Fibroblast of skin of right quadriceps (primary cell): ENCODE measurements at regions not wholly inside any gene's neighbourhood (a gene's known extent, or its start where the extent isn't known, plus 50 kb on each side); places are given as distances from the start of the nearest gene placed in this dataset.
"Not testable (repeated sequence)": the region's sequence is repeated elsewhere in the genome, so short reads cannot be mapped to it uniquely, and the experiment has no call there.

ENCODE experiments used
- DNase-seq: peaks from one replicate; pipeline ENCODE4 v3.0.0-alpha.2; 2013

GRCh38 chr10:89954061-89954460 is 252.7 kb downstream of the KIF20B start:
- DNase-seq: no peak

GRCh38 chr10:89954787-89955566 is 253.6 kb downstream of the KIF20B start:
- DNase-seq: no peak

GRCh38 chr10:89959433-89960110 is 258.2 kb downstream of the KIF20B start:
- peak; percentile 19 for DNase-seq

GRCh38 chr10:89963451-89964102 is 262.2 kb downstream of the KIF20B start:
- DNase-seq: peak; percentile 56

GRCh38 chr10:89966211-89966610 is 264.8 kb downstream of the KIF20B start:
- DNase-seq: no peak

GRCh38 chr10:89973326-89973725 is 271.9 kb downstream of the KIF20B start:
- DNase-seq: no peak

- DNase-seq: no peak
Observed at GRCh38 chr10:89975071-89975470, 273.7 kb downstream of the KIF20B start.

GRCh38 chr10:89975771-89976170 is 274.4 kb downstream of the KIF20B start:
- no peak for DNase-seq

GRCh38 chr10:89978081-89978480 is 276.7 kb downstream of the KIF20B start:
- DNase-seq: no peak

- no peak for DNase-seq
Observed at GRCh38 chr10:89979726-89980125, 278.3 kb downstream of the KIF20B start.

- no peak for DNase-seq
Observed at GRCh38 chr10:89980166-89980565, 278.8 kb downstream of the KIF20B start.

GRCh38 chr10:89981891-89982290 is 280.5 kb downstream of the KIF20B start:
- DNase-seq: peak; percentile 12

- no peak for DNase-seq
Observed at GRCh38 chr10:89985446-89985845, 284.1 kb downstream of the KIF20B start.

- not testable (repeated sequence) for DNase-seq
Observed at GRCh38 chr10:89988361-89988760, 287.0 kb downstream of the KIF20B start.

- no peak for DNase-seq
Observed at GRCh38 chr10:89992575-89992974, 291.2 kb downstream of the KIF20B start.

- DNase-seq: peak; percentile 50
Observed at GRCh38 chr10:90007226-90007625, 305.8 kb downstream of the KIF20B start.

GRCh38 chr10:90011281-90011680 is 309.9 kb downstream of the KIF20B start:
- DNase-seq: not testable (repeated sequence)

GRCh38 chr10:90018819-90019218 is 317.4 kb downstream of the KIF20B start:
- DNase-seq: no peak

- no peak for DNase-seq
Observed at GRCh38 chr10:90020506-90020905, 319.1 kb downstream of the KIF20B start.

GRCh38 chr10:90023950-90024349 is 322.6 kb downstream of the KIF20B start:
- no peak for DNase-seq

GRCh38 chr10:90028312-90028711 is 326.9 kb downstream of the KIF20B start:
- no peak for DNase-seq

GRCh38 chr10:90031776-90032175 is 330.4 kb downstream of the KIF20B start:
- peak; percentile 4 for DNase-seq

GRCh38 chr10:90032519-90032918 is 331.1 kb downstream of the KIF20B start:
- peak; percentile 9 for DNase-seq

- DNase-seq: not testable (repeated sequence)
Observed at GRCh38 chr10:90034862-90035261, 333.5 kb downstream of the KIF20B start.
